H1 (cell line): ENCODE measurements at regions not wholly inside any gene's neighbourhood (a gene's known extent, or its start where the extent isn't known, plus 50 kb on each side); places are given as distances from the start of the nearest gene placed in this dataset.

Source experiments
- CHD2 ChIP-seq: IDR thresholded peaks from 2 replicates; pipeline ENCODE4 v1.6.1; 2012; ENCODE audit warnings: low read length, improper control_type of control experiment
- FOSL1 ChIP-seq: IDR thresholded peaks from 2 replicates; pipeline ENCODE4 v1.6.1; 2011; ENCODE audit warnings: mild to moderate bottlenecking, low read depth, low read length, moderate library complexity; ENCODE audit not compliant: insufficient read depth
- GABPA ChIP-seq: IDR thresholded peaks from 2 replicates; pipeline ENCODE4 v1.6.1; 2011; ENCODE audit warnings: mild to moderate bottlenecking, low read length, moderate library complexity, borderline replicate concordance; ENCODE audit not compliant: insufficient read depth
- KDM5A ChIP-seq: fragments of 200-600 bp; IDR thresholded peaks from 2 replicates; pipeline ENCODE4 v1.7.1; 2012; ENCODE audit warnings: mild to moderate bottlenecking, low read length, inconsistent platforms, mixed read lengths
- MAFK ChIP-seq: IDR thresholded peaks from 2 replicates; pipeline ENCODE4 v1.6.1; 2012; ENCODE audit warnings: low read depth, mild to moderate bottlenecking, improper control_type of control experiment, low read length
- PHF8 ChIP-seq: fragments of 200-600 bp; sonication (generic); conservative IDR thresholded peaks from 2 replicates; pipeline ENCODE4 v1.7.1; 2012; ENCODE audit warnings: low read depth, mild to moderate bottlenecking, inconsistent platforms, low read length, moderate library complexity
- POLR2A ChIP-seq, 2 experiments: IDR thresholded peaks; 1 replicate in 1 of 2; 2 replicates in 1 of 2; pipeline ENCODE4 v1.6.1; 2011; ENCODE audit warnings: low read depth in 2 of 2, low read length in 2 of 2, mild to moderate bottlenecking in 2 of 2; ENCODE audit errors: control extremely low read depth in 1 of 2
- RFX5 ChIP-seq: IDR thresholded peaks from 2 replicates; pipeline ENCODE4 v1.6.1; 2011; ENCODE audit warnings: low read depth, low read length, improper control_type of control experiment, borderline replicate concordance
- TBP ChIP-seq: IDR thresholded peaks from 2 replicates; pipeline ENCODE4 v1.6.1; 2011; ENCODE audit warnings: low read depth, low read length, improper control_type of control experiment
- TF ChIP-seq, protein P1 (sequence below): fragments of 300-600 bp; sonication (generic); IDR thresholded peaks from 2 replicates; pipeline ENCODE4 v1.7.1; 2012; ENCODE audit warnings: low read length, moderate library complexity, mild to moderate bottlenecking, inconsistent platforms; ENCODE audit not compliant: insufficient replicate concordance

DNA sequence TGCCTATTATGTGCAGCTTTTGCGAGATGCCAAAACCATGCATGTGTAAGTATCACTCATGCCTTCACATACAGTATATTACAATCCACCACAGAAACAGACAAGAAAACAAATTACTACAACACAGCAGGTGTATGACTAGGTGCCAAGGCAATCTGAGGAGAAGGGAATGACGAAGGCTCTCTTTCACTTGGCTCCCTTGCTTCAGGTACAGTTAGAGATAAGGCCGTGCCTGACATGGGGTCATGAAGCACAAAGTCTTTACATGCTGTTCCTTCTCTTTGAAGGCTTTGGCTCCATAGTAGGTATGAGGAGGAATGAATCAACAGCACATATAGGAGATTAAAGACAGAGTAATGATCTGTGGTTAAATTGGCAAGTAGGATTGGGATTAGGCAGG, 65.2 kb upstream of the FSHB start (continued):
- TF ChIP-seq, protein P1, sequence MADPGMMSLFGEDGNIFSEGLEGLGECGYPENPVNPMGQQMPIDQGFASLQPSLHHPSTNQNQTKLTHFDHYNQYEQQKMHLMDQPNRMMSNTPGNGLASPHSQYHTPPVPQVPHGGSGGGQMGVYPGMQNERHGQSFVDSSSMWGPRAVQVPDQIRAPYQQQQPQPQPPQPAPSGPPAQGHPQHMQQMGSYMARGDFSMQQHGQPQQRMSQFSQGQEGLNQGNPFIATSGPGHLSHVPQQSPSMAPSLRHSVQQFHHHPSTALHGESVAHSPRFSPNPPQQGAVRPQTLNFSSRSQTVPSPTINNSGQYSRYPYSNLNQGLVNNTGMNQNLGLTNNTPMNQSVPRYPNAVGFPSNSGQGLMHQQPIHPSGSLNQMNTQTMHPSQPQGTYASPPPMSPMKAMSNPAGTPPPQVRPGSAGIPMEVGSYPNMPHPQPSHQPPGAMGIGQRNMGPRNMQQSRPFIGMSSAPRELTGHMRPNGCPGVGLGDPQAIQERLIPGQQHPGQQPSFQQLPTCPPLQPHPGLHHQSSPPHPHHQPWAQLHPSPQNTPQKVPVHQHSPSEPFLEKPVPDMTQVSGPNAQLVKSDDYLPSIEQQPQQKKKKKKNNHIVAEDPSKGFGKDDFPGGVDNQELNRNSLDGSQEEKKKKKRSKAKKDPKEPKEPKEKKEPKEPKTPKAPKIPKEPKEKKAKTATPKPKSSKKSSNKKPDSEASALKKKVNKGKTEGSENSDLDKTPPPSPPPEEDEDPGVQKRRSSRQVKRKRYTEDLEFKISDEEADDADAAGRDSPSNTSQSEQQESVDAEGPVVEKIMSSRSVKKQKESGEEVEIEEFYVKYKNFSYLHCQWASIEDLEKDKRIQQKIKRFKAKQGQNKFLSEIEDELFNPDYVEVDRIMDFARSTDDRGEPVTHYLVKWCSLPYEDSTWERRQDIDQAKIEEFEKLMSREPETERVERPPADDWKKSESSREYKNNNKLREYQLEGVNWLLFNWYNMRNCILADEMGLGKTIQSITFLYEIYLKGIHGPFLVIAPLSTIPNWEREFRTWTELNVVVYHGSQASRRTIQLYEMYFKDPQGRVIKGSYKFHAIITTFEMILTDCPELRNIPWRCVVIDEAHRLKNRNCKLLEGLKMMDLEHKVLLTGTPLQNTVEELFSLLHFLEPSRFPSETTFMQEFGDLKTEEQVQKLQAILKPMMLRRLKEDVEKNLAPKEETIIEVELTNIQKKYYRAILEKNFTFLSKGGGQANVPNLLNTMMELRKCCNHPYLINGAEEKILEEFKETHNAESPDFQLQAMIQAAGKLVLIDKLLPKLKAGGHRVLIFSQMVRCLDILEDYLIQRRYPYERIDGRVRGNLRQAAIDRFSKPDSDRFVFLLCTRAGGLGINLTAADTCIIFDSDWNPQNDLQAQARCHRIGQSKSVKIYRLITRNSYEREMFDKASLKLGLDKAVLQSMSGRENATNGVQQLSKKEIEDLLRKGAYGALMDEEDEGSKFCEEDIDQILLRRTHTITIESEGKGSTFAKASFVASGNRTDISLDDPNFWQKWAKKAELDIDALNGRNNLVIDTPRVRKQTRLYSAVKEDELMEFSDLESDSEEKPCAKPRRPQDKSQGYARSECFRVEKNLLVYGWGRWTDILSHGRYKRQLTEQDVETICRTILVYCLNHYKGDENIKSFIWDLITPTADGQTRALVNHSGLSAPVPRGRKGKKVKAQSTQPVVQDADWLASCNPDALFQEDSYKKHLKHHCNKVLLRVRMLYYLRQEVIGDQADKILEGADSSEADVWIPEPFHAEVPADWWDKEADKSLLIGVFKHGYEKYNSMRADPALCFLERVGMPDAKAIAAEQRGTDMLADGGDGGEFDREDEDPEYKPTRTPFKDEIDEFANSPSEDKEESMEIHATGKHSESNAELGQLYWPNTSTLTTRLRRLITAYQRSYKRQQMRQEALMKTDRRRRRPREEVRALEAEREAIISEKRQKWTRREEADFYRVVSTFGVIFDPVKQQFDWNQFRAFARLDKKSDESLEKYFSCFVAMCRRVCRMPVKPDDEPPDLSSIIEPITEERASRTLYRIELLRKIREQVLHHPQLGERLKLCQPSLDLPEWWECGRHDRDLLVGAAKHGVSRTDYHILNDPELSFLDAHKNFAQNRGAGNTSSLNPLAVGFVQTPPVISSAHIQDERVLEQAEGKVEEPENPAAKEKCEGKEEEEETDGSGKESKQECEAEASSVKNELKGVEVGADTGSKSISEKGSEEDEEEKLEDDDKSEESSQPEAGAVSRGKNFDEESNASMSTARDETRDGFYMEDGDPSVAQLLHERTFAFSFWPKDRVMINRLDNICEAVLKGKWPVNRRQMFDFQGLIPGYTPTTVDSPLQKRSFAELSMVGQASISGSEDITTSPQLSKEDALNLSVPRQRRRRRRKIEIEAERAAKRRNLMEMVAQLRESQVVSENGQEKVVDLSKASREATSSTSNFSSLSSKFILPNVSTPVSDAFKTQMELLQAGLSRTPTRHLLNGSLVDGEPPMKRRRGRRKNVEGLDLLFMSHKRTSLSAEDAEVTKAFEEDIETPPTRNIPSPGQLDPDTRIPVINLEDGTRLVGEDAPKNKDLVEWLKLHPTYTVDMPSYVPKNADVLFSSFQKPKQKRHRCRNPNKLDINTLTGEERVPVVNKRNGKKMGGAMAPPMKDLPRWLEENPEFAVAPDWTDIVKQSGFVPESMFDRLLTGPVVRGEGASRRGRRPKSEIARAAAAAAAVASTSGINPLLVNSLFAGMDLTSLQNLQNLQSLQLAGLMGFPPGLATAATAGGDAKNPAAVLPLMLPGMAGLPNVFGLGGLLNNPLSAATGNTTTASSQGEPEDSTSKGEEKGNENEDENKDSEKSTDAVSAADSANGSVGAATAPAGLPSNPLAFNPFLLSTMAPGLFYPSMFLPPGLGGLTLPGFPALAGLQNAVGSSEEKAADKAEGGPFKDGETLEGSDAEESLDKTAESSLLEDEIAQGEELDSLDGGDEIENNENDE, result no peak
- TF ChIP-seq FOSL1 (no peak), PHF8 (no peak), GABPA (no peak), CHD2 (no peak), RFX5 (no peak), POLR2A (IDR thresholded peaks at IDR 0.05; ENCODE audit: control extremely low read depth in 1 of 2, low read depth in 2 of 2, low read length in 2 of 2) (no peak), KDM5A (no peak), TBP (no peak), MAFK (no peak)
